HG02852 (cell line): ENCODE measurements at regions not wholly inside any gene's neighbourhood (a gene's known extent, or its start where the extent isn't known, plus 50 kb on each side); places are given as distances from the start of the nearest gene placed in this dataset.
"Not testable (repeated sequence)": the region's sequence is repeated elsewhere in the genome, so short reads cannot be mapped to it uniquely, and the experiment has no call there.

Source experiments
- ATAC-seq: cut with Tn5 transposase; IDR thresholded peaks from one replicate; pipeline ENCODE4 v1.9.1; 2021; ENCODE audit warnings: mild to moderate bottlenecking, moderate library complexity; ENCODE audit not compliant: unreplicated experiment

DNA sequence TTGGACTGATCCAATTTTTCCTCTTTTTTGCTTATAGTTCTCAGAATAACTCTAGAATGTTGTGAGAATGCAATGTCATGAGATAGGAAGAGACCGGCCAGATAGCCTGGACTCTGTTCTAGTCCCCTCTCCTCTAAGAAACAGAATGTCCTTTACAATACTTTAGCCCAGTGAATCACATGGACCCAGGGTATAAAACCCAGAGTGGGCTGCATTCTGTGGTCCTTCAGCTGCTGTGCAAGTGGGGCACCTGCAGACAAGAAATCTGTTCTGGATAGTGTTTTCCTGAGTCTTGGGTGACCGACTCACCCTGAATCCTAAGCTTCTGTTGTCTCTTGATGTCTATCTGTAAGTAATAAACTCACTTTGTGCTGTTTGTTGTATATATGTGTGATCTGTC lies 368.6 kb upstream of the DPH6 start:
- ATAC-seq, result no peak

DNA sequence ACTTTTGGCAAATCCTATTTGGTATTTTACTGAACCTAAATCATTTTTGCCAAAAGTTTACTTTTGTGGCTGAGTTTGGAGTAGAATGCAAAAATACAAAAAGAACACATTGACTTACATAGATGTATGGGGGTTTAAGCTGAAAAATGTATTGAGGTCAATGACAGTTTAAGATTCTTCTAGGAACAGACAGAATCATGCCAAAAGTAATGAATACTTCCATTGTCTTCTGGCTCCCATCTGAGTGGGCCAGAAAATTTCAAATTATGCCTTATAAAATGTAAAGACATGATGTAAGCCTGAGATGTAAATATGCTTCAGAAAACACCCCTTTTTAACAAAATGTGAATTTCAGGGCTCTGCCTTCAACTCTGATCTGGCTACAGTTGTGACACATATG lies 375.1 kb upstream of the DPH6 start:
- ATAC-seq, result no peak

DNA sequence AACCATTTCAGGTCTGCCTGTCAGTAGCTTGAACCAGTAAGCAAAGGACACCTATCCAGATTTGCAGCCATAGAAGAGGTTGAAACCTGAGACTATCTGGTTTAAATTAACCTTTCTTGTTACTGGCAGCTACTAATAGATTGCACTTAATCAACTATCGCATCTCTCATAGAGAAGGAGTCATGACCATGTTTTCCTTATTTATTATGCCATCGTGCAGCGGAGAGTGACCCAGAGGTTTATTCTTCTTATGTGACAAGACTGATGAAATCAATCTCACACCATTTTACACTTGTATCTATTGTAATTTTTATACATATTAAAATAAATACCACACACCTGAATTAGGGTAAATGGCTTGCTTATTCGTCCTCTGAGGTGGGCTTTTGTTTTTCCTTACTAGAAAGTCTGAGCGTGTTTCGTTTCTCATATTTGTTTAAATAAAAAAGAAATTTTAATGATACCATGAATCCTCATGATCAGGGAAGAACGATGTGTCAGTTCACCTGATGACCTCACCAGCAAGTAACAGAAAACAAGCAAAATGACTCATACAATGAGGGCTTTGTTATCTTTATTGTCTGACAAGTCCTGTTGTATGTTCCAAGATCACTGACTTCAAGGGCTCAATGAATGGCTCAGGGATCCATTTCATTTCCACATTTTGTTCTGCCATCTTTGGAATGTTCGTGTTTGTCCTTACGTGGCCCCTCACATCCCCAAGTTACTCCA lies 379.5 kb upstream of the DPH6 start:
- ATAC-seq, result no peak

DNA sequence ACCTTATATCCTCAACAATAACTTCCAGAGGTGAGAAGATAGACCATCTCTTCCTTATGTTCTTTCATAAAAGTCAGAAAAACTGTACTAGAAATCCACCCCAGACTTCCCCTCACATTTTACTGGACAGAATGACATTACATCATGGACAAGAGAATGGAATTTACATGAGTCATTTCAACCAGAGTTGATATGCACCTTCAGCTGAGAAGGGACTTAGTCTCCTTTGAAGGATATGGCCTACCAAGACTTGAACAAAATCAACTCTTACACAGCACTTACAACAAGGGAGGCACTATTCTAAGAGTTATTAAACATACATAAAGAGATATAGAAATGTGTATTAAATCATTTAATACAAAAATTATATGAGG lies 380.0 kb upstream of the DPH6 start:
- ATAC-seq, result no peak

DNA sequence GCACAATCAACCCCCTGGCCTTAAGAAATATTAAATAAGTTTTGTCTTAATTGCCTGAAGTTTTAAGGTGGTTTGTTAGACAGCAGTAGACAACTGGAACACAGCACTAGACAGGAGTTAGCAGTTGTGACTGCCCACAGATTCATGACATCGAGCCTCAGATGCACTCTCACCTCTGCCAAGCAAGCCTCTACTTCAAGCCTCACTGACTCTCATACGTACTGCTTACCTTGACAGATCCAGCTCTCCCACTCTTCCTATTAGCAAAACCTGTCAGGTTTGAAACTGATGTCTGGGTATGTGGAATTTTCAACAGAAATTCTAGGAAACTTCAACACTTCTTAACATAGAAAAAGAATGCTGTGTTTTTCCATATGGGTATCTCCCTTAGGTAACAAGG lies 382.9 kb upstream of the DPH6 start:
- no peak for ATAC-seq

DNA sequence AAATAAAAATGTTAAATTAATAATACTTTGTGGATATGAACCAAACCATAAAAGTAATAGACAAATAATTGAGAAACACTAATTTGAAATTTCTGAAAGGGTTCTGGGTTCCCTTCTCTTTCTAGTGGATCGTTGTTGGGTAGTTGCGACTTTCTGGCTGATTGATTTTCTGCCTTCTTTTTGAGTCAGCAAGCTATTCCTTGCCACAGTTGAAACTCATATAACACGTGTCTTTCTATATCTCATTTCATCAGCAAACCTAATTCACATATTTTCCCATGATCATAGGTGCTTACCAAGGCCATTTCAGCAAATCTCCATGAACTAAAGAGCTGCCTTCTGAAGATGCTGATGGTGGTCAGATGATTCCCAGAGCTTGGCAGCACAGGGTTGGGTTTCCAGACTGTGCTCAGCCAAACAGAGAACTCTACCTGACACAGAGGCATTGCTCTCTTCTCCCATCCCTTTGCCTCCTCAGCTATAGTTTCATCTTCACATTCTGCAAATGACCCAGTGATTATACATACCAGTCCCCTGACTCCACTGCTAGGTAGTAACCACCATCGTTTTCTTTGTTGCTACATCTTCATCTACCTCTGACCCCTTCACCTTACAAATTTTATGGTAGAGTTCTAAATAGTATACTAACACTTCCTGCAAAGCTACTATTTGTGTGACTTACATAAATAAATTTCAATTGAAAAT lies 383.9 kb upstream of the DPH6 start:
- peak; percentile 78 for ATAC-seq

DNA sequence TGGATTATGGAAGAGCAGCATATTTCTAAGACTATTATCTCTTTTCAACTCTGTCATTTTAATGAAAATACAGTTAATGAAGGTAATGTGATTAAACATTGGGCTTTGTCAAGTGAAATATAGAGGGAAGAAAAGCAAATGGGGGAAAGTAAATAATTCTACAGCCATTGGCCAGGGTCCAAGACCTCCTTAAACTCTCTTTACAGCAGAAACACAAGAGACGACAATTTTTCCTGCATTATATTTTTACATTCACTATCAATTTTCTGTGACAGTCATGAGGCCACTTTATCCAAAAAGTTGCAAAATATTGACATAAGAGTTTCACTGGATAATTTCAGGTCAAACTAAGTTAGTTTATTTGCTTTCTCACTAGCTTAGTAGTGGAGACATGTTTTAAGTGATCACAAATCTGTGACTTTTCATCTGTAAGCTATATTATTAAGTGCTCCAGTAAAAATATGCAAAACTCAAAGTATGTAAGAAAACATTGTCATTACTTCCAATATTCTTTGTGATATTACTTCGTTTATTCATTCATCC lies 385.9 kb upstream of the DPH6 start:
- no peak for ATAC-seq

DNA sequence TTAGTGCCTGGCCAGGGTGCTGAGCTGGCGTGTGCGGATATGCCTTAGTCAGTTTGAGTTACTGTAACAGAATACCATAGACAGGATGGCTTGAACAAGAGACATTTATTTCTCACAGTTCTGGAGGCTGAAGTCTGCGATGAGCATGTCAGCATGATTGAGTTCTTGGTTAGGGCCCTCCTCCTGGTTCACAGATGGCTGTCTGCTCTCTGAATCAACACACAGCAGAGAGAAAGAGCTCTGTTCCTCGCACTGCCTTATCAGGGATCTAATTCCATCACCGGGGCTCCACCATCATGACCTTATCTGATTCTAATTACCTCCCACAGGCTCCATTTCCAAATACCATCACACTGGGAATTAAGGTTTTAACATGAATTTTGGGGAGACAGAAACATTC lies 386.6 kb upstream of the DPH6 start:
- no peak for ATAC-seq

DNA sequence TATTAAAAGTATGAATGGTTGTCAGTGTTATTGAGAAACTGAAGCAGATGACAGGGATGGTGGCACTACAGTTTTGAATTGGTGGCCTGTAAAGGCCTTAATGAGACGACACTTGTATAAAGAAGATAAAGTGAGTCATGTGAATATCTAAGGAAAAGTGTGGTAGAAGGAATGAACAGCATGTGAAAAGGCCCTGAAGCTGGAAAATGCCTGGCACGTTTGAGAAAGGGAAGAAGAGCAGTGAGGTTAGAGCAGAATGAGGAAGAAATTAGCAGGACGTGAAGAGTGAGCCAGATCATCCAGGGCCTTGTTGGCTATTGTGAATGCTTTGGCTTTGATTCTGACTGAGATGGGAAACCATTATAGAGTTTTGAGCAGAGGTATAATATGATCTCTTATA lies 387.6 kb upstream of the DPH6 start:
- ATAC-seq, result no peak

DNA sequence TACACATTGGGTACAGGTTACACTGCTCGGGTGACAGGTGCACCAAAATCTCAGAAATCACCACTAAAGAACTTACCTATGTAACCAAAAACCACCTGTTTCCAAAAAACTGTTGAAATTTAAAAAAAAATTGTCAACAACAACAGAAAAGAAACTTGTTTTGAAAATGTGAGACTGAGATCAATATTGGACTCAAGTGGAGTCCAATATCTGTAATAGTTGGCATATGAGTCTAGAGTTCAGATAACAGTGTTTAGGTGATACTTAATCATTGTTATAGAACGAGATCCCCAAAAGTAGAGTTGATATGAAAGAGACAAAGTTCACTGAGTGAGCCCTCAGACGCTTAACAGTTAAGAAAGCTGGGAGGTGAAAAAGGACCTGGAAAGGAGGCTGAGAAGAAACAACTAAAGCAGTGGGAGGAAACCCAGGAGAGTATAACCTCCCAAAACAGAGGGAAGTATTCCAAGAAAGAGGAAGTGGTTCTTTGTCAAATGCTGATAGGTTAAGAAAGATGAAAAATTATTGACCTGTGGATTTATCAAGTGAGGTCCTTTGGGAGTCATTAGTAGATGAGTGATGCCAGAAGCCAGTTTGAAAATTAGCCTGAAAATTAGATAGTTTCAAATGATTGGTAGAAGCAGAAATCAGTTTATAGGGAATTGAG lies 388.6 kb upstream of the DPH6 start:
- no peak for ATAC-seq

DNA sequence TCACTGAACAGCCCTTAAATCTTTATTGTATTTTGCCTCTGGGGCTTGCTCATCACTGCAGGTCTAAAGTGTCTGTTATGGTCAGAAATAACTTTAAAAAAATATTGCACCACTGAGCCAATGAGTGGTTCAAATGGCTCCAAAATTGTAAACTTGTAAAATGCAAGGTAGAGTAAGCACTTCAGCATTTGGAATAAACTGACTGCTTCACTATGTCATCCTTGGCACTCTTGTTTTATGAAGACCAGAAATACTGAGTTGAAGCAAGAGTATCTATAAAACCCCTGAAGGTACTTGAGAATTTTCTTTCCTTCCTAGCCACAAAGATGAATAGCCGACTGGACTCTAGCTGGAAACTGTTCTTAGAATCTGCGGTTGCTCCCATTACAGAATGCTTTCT lies 390.3 kb upstream of the DPH6 start:
- no peak for ATAC-seq

DNA sequence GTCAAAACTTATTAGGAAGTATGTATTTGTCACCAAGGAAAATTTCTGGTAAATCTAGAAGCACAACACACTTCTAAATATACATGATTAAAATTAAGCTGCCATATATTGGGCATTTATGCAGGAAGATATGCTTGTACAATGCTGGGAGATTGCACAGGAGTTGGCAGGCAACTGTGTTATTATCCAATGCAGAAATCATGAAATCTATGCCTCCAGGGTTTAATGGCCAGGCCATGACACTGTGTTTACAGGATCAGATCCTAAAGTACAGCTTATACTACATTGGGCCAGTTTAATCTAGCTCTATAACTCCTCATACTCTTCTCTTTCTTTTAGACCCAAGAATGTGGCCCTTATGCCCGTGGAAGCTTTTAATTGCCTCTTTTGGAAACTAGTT lies 391.4 kb upstream of the DPH6 start:
- ATAC-seq, result no peak

DNA sequence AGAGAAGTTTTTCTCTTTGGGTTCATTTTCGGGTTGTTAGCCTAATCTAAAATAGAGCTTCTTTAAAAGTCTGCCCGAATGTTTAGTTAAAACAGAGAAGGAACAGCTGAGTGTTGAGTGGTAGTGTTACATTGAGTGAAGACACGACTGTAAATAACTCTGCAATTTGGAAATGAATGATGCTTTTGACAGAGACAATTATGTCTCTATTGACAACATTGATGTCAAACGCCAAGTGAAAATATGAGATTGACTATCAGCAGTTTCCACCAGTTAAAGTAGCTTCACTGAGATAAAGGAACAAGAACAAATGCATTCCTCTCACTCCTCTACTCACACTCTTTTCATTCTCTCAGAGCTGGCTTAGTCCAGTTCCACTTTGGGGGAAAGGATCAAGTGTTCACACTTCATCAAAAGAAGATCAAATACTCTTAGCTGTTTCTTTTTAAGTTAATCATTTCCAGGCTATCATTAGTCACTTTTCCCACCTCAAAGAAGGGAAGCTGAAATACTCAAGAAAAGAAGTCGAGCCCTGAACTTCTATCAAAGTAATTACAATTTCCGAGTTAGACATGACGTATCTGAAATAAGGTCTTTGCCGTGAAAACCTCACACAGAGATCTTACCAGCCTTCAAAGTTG lies 399.1 kb upstream of the DPH6 start:
- ATAC-seq, result no peak

DNA sequence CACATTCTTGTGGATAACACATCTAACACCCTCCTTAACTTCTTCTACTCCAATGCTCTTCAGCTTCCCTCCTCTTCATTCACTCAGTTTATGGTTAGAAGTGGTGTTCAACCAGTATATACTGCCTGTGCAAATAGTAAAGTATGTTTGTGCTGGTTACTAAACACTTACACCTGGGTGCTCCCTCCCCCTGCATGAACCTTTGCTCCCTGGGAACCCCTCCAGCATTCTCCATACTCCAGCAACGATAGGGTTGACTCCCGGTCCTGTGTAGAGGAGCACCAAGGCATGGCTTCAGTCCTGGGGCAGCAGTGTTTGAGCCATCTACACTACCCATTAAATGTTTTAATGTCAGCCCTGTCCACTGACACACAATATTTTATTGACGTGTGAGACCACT lies 407.5 kb upstream of the DPH6 start:
- ATAC-seq, result no peak

DNA sequence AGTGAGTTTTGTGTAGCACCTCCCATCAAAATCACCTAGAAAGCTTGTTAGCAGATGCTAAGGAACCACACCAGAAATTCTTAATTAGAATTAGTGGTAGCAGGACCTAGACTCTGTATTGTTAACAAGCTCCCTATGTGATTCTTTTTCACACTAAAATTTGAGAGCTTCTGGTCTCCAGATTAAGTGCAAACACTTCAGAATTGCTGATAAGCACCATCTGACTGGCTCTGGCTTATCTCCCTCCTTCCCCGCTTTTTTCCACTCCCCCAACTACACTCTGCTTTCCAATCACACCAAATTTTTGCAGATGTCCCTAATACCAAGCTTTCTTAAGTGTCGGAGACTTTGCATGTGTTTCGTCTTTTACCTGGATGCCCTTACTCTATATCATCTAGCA lies 410.1 kb upstream of the DPH6 start:
- no peak for ATAC-seq

DNA sequence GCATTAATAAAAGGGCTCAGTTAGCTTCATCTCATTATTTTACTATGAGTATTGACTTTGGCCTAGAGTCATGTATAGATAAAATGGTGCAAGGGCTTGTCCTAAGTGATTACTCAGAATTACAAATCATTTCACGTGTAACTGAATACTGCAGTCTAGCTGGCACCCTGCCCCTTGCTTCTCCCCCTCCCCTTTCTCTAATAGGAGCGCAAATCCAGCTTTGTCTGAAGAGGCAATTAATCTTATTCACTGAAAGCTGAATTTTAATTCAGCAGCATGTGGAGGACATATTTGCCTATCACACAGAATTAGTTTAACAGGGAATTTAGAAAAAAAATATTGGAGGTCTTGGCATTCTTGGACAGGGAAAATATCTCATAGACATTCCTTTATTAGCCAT lies 412.1 kb upstream of the DPH6 start:
- no peak for ATAC-seq

DNA sequence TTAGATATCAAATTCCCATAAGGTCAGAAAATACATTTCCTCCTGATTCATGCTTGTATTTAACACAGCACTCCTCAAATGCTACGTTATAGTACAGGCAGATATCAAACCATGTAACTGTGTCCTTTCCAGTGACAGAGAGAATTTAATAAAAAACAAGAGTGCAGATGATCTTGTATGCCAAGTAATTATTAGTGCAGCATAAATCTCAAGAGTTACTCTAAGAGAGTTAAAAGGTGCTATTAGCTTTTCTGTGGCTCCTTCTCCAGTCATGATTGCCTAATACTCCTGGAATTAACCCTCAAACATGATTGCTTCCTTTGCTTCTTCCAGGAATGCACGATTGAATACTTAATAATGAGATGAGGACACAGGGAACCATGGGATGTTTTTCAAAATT lies 413.0 kb upstream of the DPH6 start:
- no peak for ATAC-seq

DNA sequence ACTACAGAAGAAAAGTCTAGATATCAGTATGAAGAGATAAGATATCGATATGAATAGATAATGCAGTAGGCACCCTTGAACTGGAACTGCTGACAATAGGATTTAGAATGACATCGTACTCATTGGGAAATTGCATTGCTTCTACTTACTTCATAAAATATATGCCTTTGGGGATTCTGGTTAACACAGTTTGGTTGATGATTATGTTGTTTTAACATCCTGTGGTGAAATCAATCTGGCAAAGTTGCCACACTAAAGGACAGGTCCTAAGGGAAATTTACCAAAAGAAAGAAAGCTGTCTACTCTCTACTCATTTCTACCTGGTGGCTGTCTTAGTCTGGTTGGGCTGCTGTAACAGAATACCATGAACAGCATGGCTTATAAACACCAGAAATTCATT lies 417.4 kb upstream of the DPH6 start:
- ATAC-seq, result no peak

DNA sequence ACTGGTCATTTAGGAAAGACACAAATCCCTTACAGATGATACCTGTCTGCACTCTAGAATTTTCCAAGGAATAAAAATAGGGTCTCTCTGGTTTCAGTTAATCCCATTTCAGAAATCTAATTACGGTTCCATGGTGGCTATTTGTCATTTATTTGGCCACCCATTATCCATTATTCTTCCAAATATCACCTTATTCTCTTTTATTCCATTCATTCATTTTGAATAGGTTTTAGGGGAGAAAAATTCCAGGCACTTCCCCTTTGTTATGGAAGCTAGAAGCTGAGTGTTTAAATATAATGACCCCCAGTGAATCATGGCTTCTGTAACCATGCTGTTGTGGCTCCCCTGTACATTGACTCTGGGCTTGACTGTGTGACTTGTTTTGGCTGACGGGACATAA lies 420.8 kb upstream of the DPH6 start:
- no peak for ATAC-seq

DNA sequence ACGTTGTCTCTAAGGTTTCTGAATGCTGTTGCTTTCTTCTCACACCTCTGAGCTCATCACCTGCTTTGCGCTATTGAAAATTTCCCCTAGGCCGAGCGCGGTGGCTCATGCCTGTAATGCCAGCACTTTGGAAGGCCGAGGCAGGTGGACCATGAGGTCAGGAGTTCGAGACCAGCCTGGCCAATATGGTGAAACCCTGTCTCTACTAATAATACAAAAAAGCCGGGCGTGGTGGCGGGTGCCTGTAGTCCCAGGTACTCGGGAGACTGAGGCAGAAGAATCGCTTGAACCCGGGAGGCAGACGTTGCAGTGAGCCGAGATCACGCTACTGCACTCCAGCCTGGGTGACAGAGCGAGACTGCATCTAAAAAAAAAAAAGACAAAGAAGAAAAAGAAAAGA lies 422.0 kb upstream of the DPH6 start:
- ATAC-seq, result not testable (repeated sequence)

DNA sequence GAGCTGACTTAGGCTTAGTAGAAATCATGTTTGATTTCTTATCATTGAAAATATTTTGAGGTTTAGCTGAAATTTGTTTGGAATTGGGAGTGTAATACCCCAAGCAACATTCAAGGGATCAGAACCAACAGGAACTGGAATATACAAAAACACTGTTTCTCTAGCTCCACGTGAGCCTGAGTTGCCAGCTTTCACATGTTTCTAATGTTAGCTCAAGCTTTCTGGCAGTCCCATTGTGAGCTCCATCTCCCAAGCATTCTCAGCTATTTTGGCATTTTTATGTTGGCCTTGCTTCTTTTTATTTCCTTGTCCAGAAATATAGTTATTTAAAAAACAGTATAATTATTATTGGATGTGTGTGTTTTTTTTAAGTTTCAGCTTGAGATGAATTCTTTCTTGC lies 427.1 kb upstream of the DPH6 start:
- no peak for ATAC-seq

DNA sequence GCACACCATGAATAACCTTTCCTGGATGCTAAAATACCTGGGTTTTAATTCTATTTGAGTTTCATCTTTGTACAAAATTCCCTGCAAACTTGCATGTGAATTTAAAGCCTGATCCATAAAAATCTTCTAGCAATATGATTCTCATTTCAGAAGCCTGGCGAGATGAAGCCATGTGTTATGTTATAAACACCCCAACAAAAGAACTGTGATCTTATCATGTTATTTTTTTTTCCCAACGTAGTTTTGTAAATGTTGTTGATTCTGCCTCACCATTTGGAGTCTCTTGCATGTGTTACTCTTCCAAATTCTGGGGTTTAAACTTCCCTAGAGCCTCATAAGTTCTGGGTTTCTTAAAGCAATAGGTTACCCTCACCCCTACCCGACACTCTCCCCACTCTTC lies 428.1 kb upstream of the DPH6 start:
- ATAC-seq, result no peak
